MM.1S (cell line): ENCODE measurements at regions not wholly inside any gene's neighbourhood (a gene's known extent, or its start where the extent isn't known, plus 50 kb on each side); places are given as distances from the start of the nearest gene placed in this dataset.
"Not testable (repeated sequence)": the region's sequence is repeated elsewhere in the genome, so short reads cannot be mapped to it uniquely, and the experiment has no call there.

Experiments
- DNase-seq: peaks from one replicate; pipeline ENCODE4 v3.0.0-alpha.2; 2015
- H2AFZ ChIP-seq: fragments of 300-600 bp; sonication (generic); 2 replicates; pipeline ENCODE4 v1.6.0; 2016; ENCODE audit warnings: antibody characterized with exemption, low read length
- H3F3A ChIP-seq: fragments of 300-600 bp; sonication (generic); 2 replicates; pipeline ENCODE4 v1.6.1; 2016; ENCODE audit warnings: mild to moderate bottlenecking, antibody characterized with exemption, low read length, moderate library complexity, mixed read lengths; ENCODE audit not compliant: insufficient read depth
- H3K27ac ChIP-seq: fragments of 300-600 bp; sonication (generic); 2 replicates; pipeline ENCODE4 v1.5.1; 2016; ENCODE audit warnings: mild to moderate bottlenecking, low read length
- H3K27me3 ChIP-seq: fragments of 300-600 bp; sonication (generic); replicated peaks from 2 replicates; pipeline ENCODE4 v1.6.0; 2016; ENCODE audit warnings: low read length; ENCODE audit not compliant: insufficient read depth
- H3K36me3 ChIP-seq: fragments of 300-600 bp; sonication (generic); replicated peaks from 2 replicates; pipeline ENCODE4 v1.6.1; 2016; ENCODE audit warnings: mild to moderate bottlenecking, low read length, mixed read lengths; ENCODE audit not compliant: insufficient read depth
- H3K4me1 ChIP-seq: fragments of 300-600 bp; sonication (generic); 2 replicates; pipeline ENCODE4 v1.6.1; 2016; ENCODE audit warnings: low read length, mixed read lengths
- H3K4me2 ChIP-seq: fragments of 300-600 bp; sonication (generic); 2 replicates; pipeline ENCODE4 v1.6.0; 2016; ENCODE audit warnings: low read depth, low read length
- H3K4me3 ChIP-seq: fragments of 300-600 bp; sonication (generic); 2 replicates; pipeline ENCODE4 v1.5.1; 2016; ENCODE audit warnings: low read length, mixed read lengths
- H3K79me2 ChIP-seq: fragments of 300-600 bp; sonication (generic); 2 replicates; pipeline ENCODE4 v1.6.1; 2016; ENCODE audit warnings: mixed run types, low read length, mixed read lengths
- H3K9ac ChIP-seq: fragments of 300-600 bp; sonication (generic); 2 replicates; pipeline ENCODE4 v1.6.1; 2016; ENCODE audit warnings: low read length, mixed read lengths
- H3K9me2 ChIP-seq: fragments of 300-600 bp; sonication (generic); replicated peaks from 2 replicates; pipeline ENCODE4 v1.6.1; 2016; ENCODE audit warnings: mild to moderate bottlenecking, low read length, mixed read lengths; ENCODE audit not compliant: insufficient read depth
- H3K9me3 ChIP-seq: fragments of 300-600 bp; sonication (generic); replicated peaks from 2 replicates; pipeline ENCODE4 v1.6.1; 2016; ENCODE audit warnings: mild to moderate bottlenecking, low read length, mixed read lengths; ENCODE audit not compliant: insufficient read depth
- H4K20me1 ChIP-seq: fragments of 300-600 bp; sonication (generic); 2 replicates; pipeline ENCODE4 v1.6.1; 2016; ENCODE audit warnings: mild to moderate bottlenecking, low read length, moderate library complexity, mixed read lengths; ENCODE audit not compliant: insufficient read depth
- CTCF ChIP-seq: fragments of 300-600 bp; sonication (generic); IDR thresholded peaks from 2 replicates; pipeline ENCODE4 v1.5.1; 2016; ENCODE audit warnings: antibody characterized with exemption, low read length, mixed read lengths
- EZH2 ChIP-seq: fragments of 300-600 bp; sonication (generic); optimal IDR thresholded peaks from 2 replicates; pipeline ENCODE3; 2017; ENCODE audit warnings: low read depth, mild to moderate bottlenecking, antibody characterized with exemption, low read length, mixed read lengths
- EZH2phosphoT487 ChIP-seq: fragments of 300-600 bp; sonication (generic); IDR thresholded peaks from 2 replicates; pipeline ENCODE4 v1.6.1; 2018; ENCODE audit warnings: antibody characterized with exemption, low read length

GRCh38 chr14:83184531-83184930, 1650.9 kb upstream of the SEL1L start:
- Histone ChIP-seq H3K27me3 (no peaks in the 10 kb centered on the region), H3K4me3 (no peak overlapping the region), H3K9ac (no peak overlapping the region), H3K27ac (no peak overlapping the region), H3K9me2 (no peaks in the 10 kb centered on the region), H3F3A (no peaks in the 10 kb centered on the region), H4K20me1 (no peaks in the 10 kb centered on the region), H3K79me2 (no peaks in the 10 kb centered on the region), H3K36me3 (no peaks in the 10 kb centered on the region), H3K4me2 (no peak overlapping the region), H3K9me3 (no peaks in the 10 kb centered on the region), H2AFZ (no peak overlapping the region), H3K4me1 (no peaks in the 10 kb centered on the region)
- TF ChIP-seq CTCF, result no peak
- no peak for TF ChIP-seq EZH2
- no peak for TF ChIP-seq EZH2phosphoT487
- DNase-seq, result no peak

GRCh38 chr14:83188311-83188710, 1654.7 kb upstream of the SEL1L start:
- H3K4me2 ChIP-seq, H3K9me2 ChIP-seq, H3K36me3 ChIP-seq, H3K4me3 ChIP-seq, H3K4me1 ChIP-seq, H3K9me3 ChIP-seq, H3K9ac ChIP-seq, H4K20me1 ChIP-seq, H3K27ac ChIP-seq, H3F3A ChIP-seq, DNase-seq, H2AFZ ChIP-seq, H3K27me3 ChIP-seq, H3K79me2 ChIP-seq: not testable (repeated sequence)

GRCh38 chr14:83196236-83196635, 1662.6 kb upstream of the SEL1L start:
- no peak overlapping the region for H3K4me2 ChIP-seq
- H3K9me2 ChIP-seq, result no peaks in the 10 kb centered on the region
- no peaks in the 10 kb centered on the region for H3K36me3 ChIP-seq
- H3K79me2 ChIP-seq, result no peaks in the 10 kb centered on the region
- no peak overlapping the region for H2AFZ ChIP-seq
- H3K27me3 ChIP-seq, result no peaks in the 10 kb centered on the region
- H3K27ac ChIP-seq, result no peak overlapping the region
- no peaks in the 10 kb centered on the region for H3K4me1 ChIP-seq
- H3K9ac ChIP-seq, result no peak overlapping the region
- no peak overlapping the region for H3K4me3 ChIP-seq
- DNase-seq, result no peak
- H3K9me3 ChIP-seq, result no peaks in the 10 kb centered on the region
- no peaks in the 10 kb centered on the region for H4K20me1 ChIP-seq
- no peaks in the 10 kb centered on the region for H3F3A ChIP-seq
- no peak for TF ChIP-seq EZH2phosphoT487
- no peak for TF ChIP-seq EZH2

- Histone ChIP-seq H3K4me3 (no peak overlapping the region), H3K9me2 (no peaks in the 10 kb centered on the region), H3K4me1 (no peaks in the 10 kb centered on the region), H3K27ac (no peak overlapping the region), H2AFZ (no peak overlapping the region), H3K36me3 (no peaks in the 10 kb centered on the region), H3K27me3 (no peaks in the 10 kb centered on the region), H4K20me1 (no peaks in the 10 kb centered on the region), H3K9ac (no peak overlapping the region), H3K4me2 (no peak overlapping the region), H3F3A (no peaks in the 10 kb centered on the region), H3K79me2 (no peaks in the 10 kb centered on the region), H3K9me3 (no peaks in the 10 kb centered on the region)
- DNase-seq, result no peak
- TF ChIP-seq EZH2, result no peak
Observed at GRCh38 chr14:83197271-83197670, 1663.6 kb upstream of the SEL1L start.

GRCh38 chr14:83207550-83207949, 1673.9 kb upstream of the SEL1L start:
- Histone ChIP-seq H3F3A (no peaks in the 10 kb centered on the region), H3K9ac (no peak overlapping the region), H3K27ac (no peak overlapping the region), H3K79me2 (no peaks in the 10 kb centered on the region), H3K9me3 (no peaks in the 10 kb centered on the region), H3K4me3 (no peak overlapping the region), H3K4me1 (no peaks in the 10 kb centered on the region), H3K9me2 (no peaks in the 10 kb centered on the region), H3K27me3 (no peaks in the 10 kb centered on the region), H3K4me2 (no peak overlapping the region), H2AFZ (no peak overlapping the region), H3K36me3 (no peaks in the 10 kb centered on the region), H4K20me1 (no peaks in the 10 kb centered on the region)
- no peak for DNase-seq
- no peak for TF ChIP-seq EZH2
- TF ChIP-seq EZH2phosphoT487, result no peak
- TF ChIP-seq CTCF, result no peak
